HEK293 (cell line): ENCODE measurements at regions not wholly inside any gene's neighbourhood (a gene's known extent, or its start where the extent isn't known, plus 50 kb on each side); places are given as distances from the start of the nearest gene placed in this dataset.

Experiments
- ZNF670 ChIP-seq: fragments of 450-650 bp; formaldehyde crosslinking; IDR thresholded peaks from 2 replicates; pipeline ENCODE4 v1.5.1; 2016; ENCODE audit warnings: missing biosample characterization, missing genetic modification characterization, low read depth
- TF ChIP-seq, protein P1 (sequence below): fragments of 450-650 bp; formaldehyde crosslinking; IDR thresholded peaks from 2 replicates; pipeline ENCODE4 v1.5.1; 2016; ENCODE audit warnings: missing biosample characterization, missing genetic modification characterization
- TF ChIP-seq, protein P2 (sequence below): IDR thresholded peaks from 2 replicates; pipeline ENCODE4 v1.6.1; 2011; ENCODE audit warnings: mild to moderate bottlenecking, low read depth, low read length, borderline replicate concordance

DNA sequence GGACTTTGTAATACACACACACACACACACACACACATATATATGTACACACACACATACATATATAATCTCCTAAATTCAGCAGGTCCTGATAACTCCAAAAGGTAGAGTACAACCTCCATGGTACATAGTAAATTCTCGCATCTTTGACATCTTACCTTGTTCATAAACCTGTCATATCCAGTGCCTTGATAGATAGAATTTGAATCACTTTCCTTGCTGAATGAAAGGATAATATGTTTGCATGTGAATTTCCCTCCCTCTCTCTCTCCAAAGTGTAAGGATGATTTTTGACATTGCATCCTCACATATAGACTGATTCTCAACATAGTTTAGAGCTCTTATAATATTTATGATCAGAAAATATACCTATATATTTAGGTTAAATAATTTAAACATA, 567.1 kb upstream of the ADGRL2 start:
- TF ChIP-seq, protein P1, sequence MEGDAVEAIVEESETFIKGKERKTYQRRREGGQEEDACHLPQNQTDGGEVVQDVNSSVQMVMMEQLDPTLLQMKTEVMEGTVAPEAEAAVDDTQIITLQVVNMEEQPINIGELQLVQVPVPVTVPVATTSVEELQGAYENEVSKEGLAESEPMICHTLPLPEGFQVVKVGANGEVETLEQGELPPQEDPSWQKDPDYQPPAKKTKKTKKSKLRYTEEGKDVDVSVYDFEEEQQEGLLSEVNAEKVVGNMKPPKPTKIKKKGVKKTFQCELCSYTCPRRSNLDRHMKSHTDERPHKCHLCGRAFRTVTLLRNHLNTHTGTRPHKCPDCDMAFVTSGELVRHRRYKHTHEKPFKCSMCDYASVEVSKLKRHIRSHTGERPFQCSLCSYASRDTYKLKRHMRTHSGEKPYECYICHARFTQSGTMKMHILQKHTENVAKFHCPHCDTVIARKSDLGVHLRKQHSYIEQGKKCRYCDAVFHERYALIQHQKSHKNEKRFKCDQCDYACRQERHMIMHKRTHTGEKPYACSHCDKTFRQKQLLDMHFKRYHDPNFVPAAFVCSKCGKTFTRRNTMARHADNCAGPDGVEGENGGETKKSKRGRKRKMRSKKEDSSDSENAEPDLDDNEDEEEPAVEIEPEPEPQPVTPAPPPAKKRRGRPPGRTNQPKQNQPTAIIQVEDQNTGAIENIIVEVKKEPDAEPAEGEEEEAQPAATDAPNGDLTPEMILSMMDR (tag by site-specific recombination), result no peak
- TF ChIP-seq ZNF670 (tag by site-specific recombination), result no peak
- TF ChIP-seq, protein P2, sequence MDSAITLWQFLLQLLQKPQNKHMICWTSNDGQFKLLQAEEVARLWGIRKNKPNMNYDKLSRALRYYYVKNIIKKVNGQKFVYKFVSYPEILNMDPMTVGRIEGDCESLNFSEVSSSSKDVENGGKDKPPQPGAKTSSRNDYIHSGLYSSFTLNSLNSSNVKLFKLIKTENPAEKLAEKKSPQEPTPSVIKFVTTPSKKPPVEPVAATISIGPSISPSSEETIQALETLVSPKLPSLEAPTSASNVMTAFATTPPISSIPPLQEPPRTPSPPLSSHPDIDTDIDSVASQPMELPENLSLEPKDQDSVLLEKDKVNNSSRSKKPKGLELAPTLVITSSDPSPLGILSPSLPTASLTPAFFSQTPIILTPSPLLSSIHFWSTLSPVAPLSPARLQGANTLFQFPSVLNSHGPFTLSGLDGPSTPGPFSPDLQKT, result no peak
